Esophagus muscularis mucosa (tissue), 4 donors: ENCODE measurements at regions not wholly inside any gene's neighbourhood (a gene's known extent, or its start where the extent isn't known, plus 50 kb on each side); places are given as distances from the start of the nearest gene placed in this dataset.

Experiments
- DNase-seq: peaks from one replicate; pipeline ENCODE4 v3.0.0-alpha.2; 2017; ENCODE audit errors: extremely low spot score
- H3K27ac ChIP-seq, 4 donors: fragments of 200-600 bp; sonication (generic); replicated peaks in 1 of 4; 1 replicate in 3 of 4; 2 replicates in 1 of 4; pipeline ENCODE4 v1.5.1; 2016 to 2019; ENCODE audit warnings: mild to moderate bottlenecking in 1 of 4
- H3K27me3 ChIP-seq, 4 donors: fragments of 200-600 bp; sonication (generic); one replicate each; pipeline versions ENCODE4 v1.5.1 to v1.6.0; 2016 to 2019
- H3K36me3 ChIP-seq, 4 donors: fragments of 200-600 bp; sonication (generic); one replicate each; pipeline ENCODE4 v1.5.1; 2016 to 2019
- H3K4me1 ChIP-seq, 4 donors: fragments of 200-600 bp; sonication (generic); one replicate each; pipeline ENCODE4 v1.5.1; 2016 to 2019
- H3K4me3 ChIP-seq, 4 donors: fragments of 200-600 bp; sonication (generic); 1 replicate in 2 of 4; 2 replicates in 2 of 4; pipeline ENCODE4 v1.5.1; 2016 to 2019; ENCODE audit warnings: mild to moderate bottlenecking in 4 of 4, moderate library complexity in 1 of 4
- H3K9me3 ChIP-seq, 4 donors: fragments of 200-600 bp; sonication (generic); 1 replicate in 3 of 4; 2 replicates in 1 of 4; pipeline ENCODE4 v1.5.1; 2016 to 2019
- CTCF ChIP-seq, 3 experiments: fragments of 200-600 bp in 2 of 3; fragments of 450-650 bp in 1 of 3; sonication (generic) in 2 of 3; IDR thresholded peaks; one replicate each; pipeline ENCODE4 v1.5.1; 2017 to 2019; ENCODE audit warnings: antibody characterized with exemption in 3 of 3, mild to moderate bottlenecking in 2 of 3, moderate library complexity in 1 of 3
- EP300 ChIP-seq: sonication (generic); formaldehyde crosslinking; IDR thresholded peaks from one replicate; pipeline ENCODE4 v1.6.1; 2017; ENCODE audit warnings: antibody characterized with exemption
- POLR2A ChIP-seq: fragments of 450-650 bp; IDR thresholded peaks from one replicate; pipeline ENCODE4 v1.6.1; 2017; ENCODE audit warnings: antibody characterized with exemption, moderate library complexity, mild to moderate bottlenecking, low read depth
- POLR2AphosphoS5 ChIP-seq, 2 donors: sonication (generic); formaldehyde crosslinking; IDR thresholded peaks; one replicate each; pipeline ENCODE4 v1.6.1; 2017; ENCODE audit warnings: antibody characterized with exemption in 2 of 2
- WGBS: methylation state at CpG from one replicate; pipeline ENCODE4 v1.1.5; 2018; 5-methylcytosine and 5-hydroxymethylcytosine counted together
- intact Hi-C: fragments of 100-400 bp; cut with DNase I; formaldehyde crosslinking; loops from one replicate; pipeline ENCODE4 v1.15.1; 2023

GRCh38 chr21:21605521-21605920 lies 607.3 kb downstream of the NCAM2 start:
- Histone ChIP-seq H3K27me3 (no peaks in the 10 kb centered on the region), H3K4me3 (no peak overlapping the region), H3K9me3 (no peaks in the 10 kb centered on the region), H3K36me3 (no peaks in the 10 kb centered on the region), H3K4me1 (no peaks in the 10 kb centered on the region), H3K27ac (no peak overlapping the region)
- intact Hi-C loops: no loop called here
- no peak for TF ChIP-seq CTCF (IDR thresholded peaks at IDR 0.05)
- no peak for TF ChIP-seq POLR2AphosphoS5 (IDR thresholded peaks at IDR 0.05)
- no peak for TF ChIP-seq POLR2A
- no peak for TF ChIP-seq EP300
- DNase-seq: no peak

GRCh38 chr21:21606041-21606440 lies 607.8 kb downstream of the NCAM2 start:
- no peaks in the 10 kb centered on the region for H3K4me1 ChIP-seq
- DNase-seq: no peak
- TF ChIP-seq CTCF (IDR thresholded peaks at IDR 0.05): no peak
- no peak for TF ChIP-seq POLR2AphosphoS5 (IDR thresholded peaks at IDR 0.05)
- TF ChIP-seq EP300: no peak
- TF ChIP-seq POLR2A: no peak
- intact Hi-C loops: no loop called here
- H3K27ac ChIP-seq: no peak overlapping the region
- H3K4me3 ChIP-seq: no peak overlapping the region
- no peaks in the 10 kb centered on the region for H3K27me3 ChIP-seq
- no peaks in the 10 kb centered on the region for H3K36me3 ChIP-seq
- H3K9me3 ChIP-seq: no peaks in the 10 kb centered on the region
- 78% methylated on average over 2 of the region's 2 CpGs for WGBS

GRCh38 chr21:21612466-21612865 lies 614.3 kb downstream of the NCAM2 start:
- no peak for TF ChIP-seq POLR2AphosphoS5 (IDR thresholded peaks at IDR 0.05)
- TF ChIP-seq POLR2A: no peak
- TF ChIP-seq EP300: no peak
- TF ChIP-seq CTCF (IDR thresholded peaks at IDR 0.05): no peak
- no peaks in the 10 kb centered on the region for H3K9me3 ChIP-seq
- no peaks in the 10 kb centered on the region for H3K36me3 ChIP-seq
- no peak overlapping the region for H3K4me3 ChIP-seq
- no peaks in the 10 kb centered on the region for H3K4me1 ChIP-seq
- 65% methylated on average over 3 of the region's 3 CpGs for WGBS
- H3K27ac ChIP-seq: no peak overlapping the region
- no peak for DNase-seq
- intact Hi-C loops: no loop called here
- no peaks in the 10 kb centered on the region for H3K27me3 ChIP-seq

GRCh38 chr21:21614966-21615365 lies 616.8 kb downstream of the NCAM2 start:
- no peak overlapping the region for H3K27ac ChIP-seq

More at GRCh38 chr21:21614966-21615365, 616.8 kb downstream of the NCAM2 start:
- TF ChIP-seq POLR2A: no peak
- TF ChIP-seq EP300: no peak
- no peak for TF ChIP-seq POLR2AphosphoS5 (IDR thresholded peaks at IDR 0.05)
- TF ChIP-seq CTCF (IDR thresholded peaks at IDR 0.05): no peak
- H3K27me3 ChIP-seq: no peaks in the 10 kb centered on the region
- no peaks in the 10 kb centered on the region for H3K4me1 ChIP-seq
- DNase-seq: no peak
- no peaks in the 10 kb centered on the region for H3K9me3 ChIP-seq
- H3K4me3 ChIP-seq: no peak overlapping the region
- intact Hi-C loops: no loop called here
- 74% methylated on average over 3 of the region's 3 CpGs for WGBS
- no peaks in the 10 kb centered on the region for H3K36me3 ChIP-seq
